ENCODE measurements at regions not wholly inside any gene's neighbourhood (a gene's known extent, or its start where the extent isn't known, plus 50 kb on each side); places are given as distances from the start of the nearest gene placed in this dataset.

DNA sequence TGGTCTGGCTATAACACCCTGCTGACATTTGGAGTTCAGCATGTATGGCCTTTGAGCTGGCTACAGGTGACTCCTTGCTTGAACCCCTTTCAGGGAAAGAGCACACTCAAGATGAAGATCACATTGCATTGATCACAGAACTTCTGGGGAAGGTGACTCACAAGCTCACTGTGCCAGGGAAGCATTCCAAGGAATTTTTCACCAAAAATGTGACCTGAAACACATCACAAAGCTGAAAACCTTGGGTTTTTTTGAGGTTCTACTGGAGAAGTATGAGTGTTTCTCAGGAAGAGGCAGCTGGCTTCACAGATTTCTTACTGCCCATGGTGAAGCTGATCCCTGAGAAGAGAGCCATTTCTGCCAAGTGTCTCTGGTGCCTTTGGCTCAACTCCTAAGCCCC lies 879.0 kb downstream of the CBLN2 start:
- TF ChIP-seq, protein P1, sequence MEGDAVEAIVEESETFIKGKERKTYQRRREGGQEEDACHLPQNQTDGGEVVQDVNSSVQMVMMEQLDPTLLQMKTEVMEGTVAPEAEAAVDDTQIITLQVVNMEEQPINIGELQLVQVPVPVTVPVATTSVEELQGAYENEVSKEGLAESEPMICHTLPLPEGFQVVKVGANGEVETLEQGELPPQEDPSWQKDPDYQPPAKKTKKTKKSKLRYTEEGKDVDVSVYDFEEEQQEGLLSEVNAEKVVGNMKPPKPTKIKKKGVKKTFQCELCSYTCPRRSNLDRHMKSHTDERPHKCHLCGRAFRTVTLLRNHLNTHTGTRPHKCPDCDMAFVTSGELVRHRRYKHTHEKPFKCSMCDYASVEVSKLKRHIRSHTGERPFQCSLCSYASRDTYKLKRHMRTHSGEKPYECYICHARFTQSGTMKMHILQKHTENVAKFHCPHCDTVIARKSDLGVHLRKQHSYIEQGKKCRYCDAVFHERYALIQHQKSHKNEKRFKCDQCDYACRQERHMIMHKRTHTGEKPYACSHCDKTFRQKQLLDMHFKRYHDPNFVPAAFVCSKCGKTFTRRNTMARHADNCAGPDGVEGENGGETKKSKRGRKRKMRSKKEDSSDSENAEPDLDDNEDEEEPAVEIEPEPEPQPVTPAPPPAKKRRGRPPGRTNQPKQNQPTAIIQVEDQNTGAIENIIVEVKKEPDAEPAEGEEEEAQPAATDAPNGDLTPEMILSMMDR (conservative IDR thresholded peaks at IDR 0.05; ENCODE audit: low read depth, low read length) = no peak
- no peak for TF ChIP-seq EZH2 (IDR thresholded peaks at IDR 0.05; ENCODE audit: borderline replicate concordance, low read depth, low read length, poor library complexity, severe bottlenecking)

Measured in A673 (cell line).